Loucy (cell line): ENCODE measurements at regions not wholly inside any gene's neighbourhood (a gene's known extent, or its start where the extent isn't known, plus 50 kb on each side); places are given as distances from the start of the nearest gene placed in this dataset.

Source experiments
- EZH2phosphoT487 ChIP-seq: fragments of 200-600 bp; IDR thresholded peaks from 2 replicates; pipeline ENCODE4 v1.6.1; 2018; ENCODE audit warnings: antibody characterized with exemption, mild to moderate bottlenecking, moderate library complexity, borderline replicate concordance
- TF ChIP-seq, protein P1 (sequence below): fragments of 200-600 bp; sonication (generic); conservative IDR thresholded peaks from 2 replicates; pipeline ENCODE4 v1.5.1; 2014; ENCODE audit warnings: mild to moderate bottlenecking, antibody characterized with exemption, low read length

DNA sequence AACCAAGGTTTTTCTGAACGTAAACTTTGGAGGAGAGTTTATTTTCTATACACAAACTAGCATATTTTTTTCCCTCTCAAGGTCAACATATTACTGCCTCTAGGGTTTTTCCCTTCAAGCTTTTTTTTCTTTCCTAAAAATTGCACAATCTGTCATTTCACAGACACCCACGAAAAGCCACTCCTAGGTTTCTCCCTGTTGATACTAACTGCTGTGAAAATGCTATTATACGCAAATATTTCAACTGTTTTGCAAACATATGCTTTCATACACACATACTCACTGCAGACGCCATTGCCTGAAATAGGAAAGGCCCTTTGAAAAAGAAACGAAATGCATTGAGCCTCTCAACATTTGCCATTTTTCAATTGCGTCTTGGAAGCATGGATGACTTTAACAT lies 333.0 kb downstream of the CD83 start:
- TF ChIP-seq, protein P1, sequence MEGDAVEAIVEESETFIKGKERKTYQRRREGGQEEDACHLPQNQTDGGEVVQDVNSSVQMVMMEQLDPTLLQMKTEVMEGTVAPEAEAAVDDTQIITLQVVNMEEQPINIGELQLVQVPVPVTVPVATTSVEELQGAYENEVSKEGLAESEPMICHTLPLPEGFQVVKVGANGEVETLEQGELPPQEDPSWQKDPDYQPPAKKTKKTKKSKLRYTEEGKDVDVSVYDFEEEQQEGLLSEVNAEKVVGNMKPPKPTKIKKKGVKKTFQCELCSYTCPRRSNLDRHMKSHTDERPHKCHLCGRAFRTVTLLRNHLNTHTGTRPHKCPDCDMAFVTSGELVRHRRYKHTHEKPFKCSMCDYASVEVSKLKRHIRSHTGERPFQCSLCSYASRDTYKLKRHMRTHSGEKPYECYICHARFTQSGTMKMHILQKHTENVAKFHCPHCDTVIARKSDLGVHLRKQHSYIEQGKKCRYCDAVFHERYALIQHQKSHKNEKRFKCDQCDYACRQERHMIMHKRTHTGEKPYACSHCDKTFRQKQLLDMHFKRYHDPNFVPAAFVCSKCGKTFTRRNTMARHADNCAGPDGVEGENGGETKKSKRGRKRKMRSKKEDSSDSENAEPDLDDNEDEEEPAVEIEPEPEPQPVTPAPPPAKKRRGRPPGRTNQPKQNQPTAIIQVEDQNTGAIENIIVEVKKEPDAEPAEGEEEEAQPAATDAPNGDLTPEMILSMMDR = no peak
- TF ChIP-seq EZH2phosphoT487 = no peak
